ENCODE measurements at regions not wholly inside any gene's neighbourhood (a gene's known extent, or its start where the extent isn't known, plus 50 kb on each side); places are given as distances from the start of the nearest gene placed in this dataset.

DNA sequence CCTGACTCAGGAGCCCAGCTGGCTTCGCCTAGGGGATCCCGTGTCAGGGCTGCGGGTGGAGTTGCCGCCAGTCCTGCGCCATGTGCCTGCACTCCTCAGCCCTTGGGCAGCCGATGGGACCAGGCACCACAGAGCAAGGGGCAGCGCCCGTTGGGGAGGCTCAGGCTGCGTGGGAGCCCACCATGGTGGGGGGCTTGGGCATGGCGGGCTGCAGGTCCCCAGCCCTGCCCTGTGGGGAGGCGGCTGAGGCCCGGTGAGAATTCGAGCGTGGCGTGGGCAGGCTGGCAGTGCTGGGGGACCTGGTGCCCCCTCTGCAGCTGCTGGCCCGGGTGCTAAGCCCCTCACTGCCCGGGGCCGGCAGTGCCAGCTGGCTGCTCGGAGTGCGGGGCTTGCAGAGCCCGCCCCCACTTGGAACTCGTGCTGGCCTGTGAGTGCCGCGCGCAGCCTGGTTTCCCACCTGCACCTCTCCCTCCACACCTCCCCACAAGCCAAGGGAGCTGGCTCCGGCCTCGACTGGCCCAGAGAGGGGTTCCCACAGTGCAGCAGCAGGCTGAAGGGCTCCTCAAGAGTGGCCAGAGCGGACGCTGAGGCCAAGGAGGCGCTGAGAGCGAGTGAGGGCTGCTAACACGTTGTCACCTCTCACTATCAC is 135.1 kb upstream of the SEL1L start:
- intact Hi-C loops (cut with DNase I): no loop called here
- Histone ChIP-seq H3K4me3 (no peak overlapping the region), H3K27me3 (no peaks in the 10 kb centered on the region), H3K4me1 (no peaks in the 10 kb centered on the region), H3K36me3 (no peaks in the 10 kb centered on the region), H3K27ac (no peak overlapping the region), H3K9me3 (no peaks in the 10 kb centered on the region)
- DNase-seq (ENCODE audit: extremely low spot score in 2 of 2): no peak
- TF ChIP-seq POLR2A (IDR thresholded peaks at IDR 0.05) (no peak), POLR2AphosphoS5 (IDR thresholded peaks at IDR 0.05; ENCODE audit: insufficient read depth in 1 of 2, low read depth in 1 of 2) (no peak)
- TF ChIP-seq, protein P1, sequence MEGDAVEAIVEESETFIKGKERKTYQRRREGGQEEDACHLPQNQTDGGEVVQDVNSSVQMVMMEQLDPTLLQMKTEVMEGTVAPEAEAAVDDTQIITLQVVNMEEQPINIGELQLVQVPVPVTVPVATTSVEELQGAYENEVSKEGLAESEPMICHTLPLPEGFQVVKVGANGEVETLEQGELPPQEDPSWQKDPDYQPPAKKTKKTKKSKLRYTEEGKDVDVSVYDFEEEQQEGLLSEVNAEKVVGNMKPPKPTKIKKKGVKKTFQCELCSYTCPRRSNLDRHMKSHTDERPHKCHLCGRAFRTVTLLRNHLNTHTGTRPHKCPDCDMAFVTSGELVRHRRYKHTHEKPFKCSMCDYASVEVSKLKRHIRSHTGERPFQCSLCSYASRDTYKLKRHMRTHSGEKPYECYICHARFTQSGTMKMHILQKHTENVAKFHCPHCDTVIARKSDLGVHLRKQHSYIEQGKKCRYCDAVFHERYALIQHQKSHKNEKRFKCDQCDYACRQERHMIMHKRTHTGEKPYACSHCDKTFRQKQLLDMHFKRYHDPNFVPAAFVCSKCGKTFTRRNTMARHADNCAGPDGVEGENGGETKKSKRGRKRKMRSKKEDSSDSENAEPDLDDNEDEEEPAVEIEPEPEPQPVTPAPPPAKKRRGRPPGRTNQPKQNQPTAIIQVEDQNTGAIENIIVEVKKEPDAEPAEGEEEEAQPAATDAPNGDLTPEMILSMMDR (IDR thresholded peaks at IDR 0.05): no peak

DNA sequence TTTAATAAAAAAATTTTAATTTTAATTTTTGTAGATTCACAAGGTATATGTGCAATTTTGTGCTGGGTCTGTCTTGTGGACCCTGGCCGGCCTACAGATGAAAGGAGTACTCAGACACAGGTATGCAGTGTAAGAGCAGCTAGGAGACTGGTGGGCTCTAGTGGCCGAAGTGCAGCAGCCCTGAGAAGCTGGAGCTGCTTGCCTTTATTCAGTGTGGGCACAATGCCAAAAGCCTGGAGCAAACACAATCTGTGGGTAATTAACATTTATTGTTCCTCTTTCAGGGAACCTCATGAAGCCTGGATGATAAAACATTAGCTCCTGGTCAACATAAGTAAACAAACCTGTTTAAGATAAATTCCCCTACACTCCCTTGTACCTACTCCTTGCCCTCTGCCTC is 135.7 kb upstream of the SEL1L start:
- no peak overlapping the region for H3K4me3 ChIP-seq
- intact Hi-C loops (cut with DNase I): no loop called here

DNA sequence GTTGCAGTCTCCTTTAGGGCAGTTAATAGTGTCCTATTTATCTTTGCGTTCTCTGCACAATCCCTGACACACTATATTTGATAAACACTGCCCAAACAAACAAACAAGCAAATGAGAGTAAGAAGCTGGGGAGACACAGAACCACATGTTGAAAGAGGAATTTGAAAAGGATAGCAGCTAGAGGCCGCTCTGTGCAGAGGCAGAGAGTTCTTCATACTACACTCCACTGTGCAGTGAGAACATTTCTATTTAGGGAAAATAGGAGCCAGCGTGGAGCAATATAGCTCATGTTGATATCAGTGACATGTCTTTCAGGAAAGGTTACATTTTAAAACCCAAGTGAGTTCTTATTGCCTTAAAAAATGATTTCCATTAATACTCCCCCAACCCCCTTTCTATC is 140.3 kb upstream of the SEL1L start:
- Histone ChIP-seq H3K9me3 (no peaks in the 10 kb centered on the region), H3K4me1 (no peaks in the 10 kb centered on the region), H3K4me3 (no peak overlapping the region), H3K36me3 (no peaks in the 10 kb centered on the region), H3K27me3 (no peaks in the 10 kb centered on the region), H3K27ac (no peak overlapping the region)
- no peak for DNase-seq (ENCODE audit: extremely low spot score in 2 of 2)
- intact Hi-C loops (cut with DNase I): no loop called here
- TF ChIP-seq POLR2AphosphoS5 (IDR thresholded peaks at IDR 0.05; ENCODE audit: insufficient read depth in 1 of 2, low read depth in 1 of 2): no peak
- TF ChIP-seq, protein P1 (IDR thresholded peaks at IDR 0.05): no peak
- TF ChIP-seq POLR2A (IDR thresholded peaks at IDR 0.05): no peak

More for the DNA sequence above, 135.7 kb upstream of the SEL1L start:
- Histone ChIP-seq H3K9me3 (no peaks in the 10 kb centered on the region), H3K27me3 (no peaks in the 10 kb centered on the region), H3K4me1 (no peaks in the 10 kb centered on the region), H3K36me3 (no peaks in the 10 kb centered on the region), H3K27ac (no peak overlapping the region)
- no peak for DNase-seq (ENCODE audit: extremely low spot score in 2 of 2)
- TF ChIP-seq, protein P1 (IDR thresholded peaks at IDR 0.05): no peak
- TF ChIP-seq POLR2AphosphoS5 (IDR thresholded peaks at IDR 0.05; ENCODE audit: insufficient read depth in 1 of 2, low read depth in 1 of 2) (no peak), POLR2A (IDR thresholded peaks at IDR 0.05) (no peak)

DNA sequence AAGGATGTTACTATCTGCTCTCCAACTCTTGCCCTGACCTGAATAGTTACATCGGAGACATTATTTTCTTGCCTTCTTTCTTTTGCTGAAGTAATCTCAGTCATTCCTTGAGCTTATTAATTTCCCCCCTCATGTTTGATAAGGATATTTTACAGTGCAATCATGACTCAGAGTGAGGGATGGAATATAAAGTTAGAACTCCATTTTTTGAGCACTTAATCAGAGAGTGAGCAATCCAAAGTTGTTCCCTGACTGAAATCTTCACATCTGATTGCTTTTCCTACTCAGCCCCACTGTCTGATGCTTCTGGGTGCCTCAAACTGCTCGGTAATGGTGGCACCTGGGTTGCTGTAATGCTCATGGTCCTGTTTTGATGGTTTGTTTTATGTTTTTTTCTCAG is 142.7 kb upstream of the SEL1L start:
- TF ChIP-seq POLR2AphosphoS5 (IDR thresholded peaks at IDR 0.05; ENCODE audit: insufficient read depth in 1 of 2, low read depth in 1 of 2) (no peak), POLR2A (IDR thresholded peaks at IDR 0.05) (no peak)
- TF ChIP-seq, protein P1 (IDR thresholded peaks at IDR 0.05): no peak
- Histone ChIP-seq H3K36me3 (no peaks in the 10 kb centered on the region), H3K27ac (no peak overlapping the region), H3K4me1 (no peaks in the 10 kb centered on the region), H3K9me3 (no peaks in the 10 kb centered on the region), H3K4me3 (no peak overlapping the region), H3K27me3 (no peaks in the 10 kb centered on the region)
- no peak for DNase-seq (ENCODE audit: extremely low spot score in 2 of 2)
- intact Hi-C loops (cut with DNase I): no loop called here

DNA sequence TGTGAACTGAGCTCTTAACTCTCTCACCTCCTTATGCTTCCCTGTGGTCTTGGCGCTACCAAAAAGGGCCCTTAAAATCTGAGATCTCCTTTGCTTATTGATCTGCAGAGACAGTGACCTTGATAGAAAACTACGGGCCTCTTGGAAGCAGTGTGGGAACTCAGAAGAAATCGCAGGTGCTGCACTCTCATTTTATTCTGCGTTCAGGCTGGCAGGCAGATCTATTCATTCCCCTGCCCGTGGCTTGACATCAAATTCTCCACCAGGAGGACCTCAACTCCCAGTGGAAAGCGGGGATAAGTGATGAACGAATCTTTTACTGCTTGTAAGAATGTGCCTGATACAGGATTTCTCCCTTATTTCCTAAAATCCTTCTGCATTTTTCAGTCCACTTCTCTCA is 143.2 kb upstream of the SEL1L start:
- no peak overlapping the region for H3K27ac ChIP-seq
- DNase-seq (ENCODE audit: extremely low spot score in 2 of 2): no peak
- H3K4me3 ChIP-seq: no peak overlapping the region
- no peak for TF ChIP-seq POLR2A (IDR thresholded peaks at IDR 0.05)
- H3K9me3 ChIP-seq: no peaks in the 10 kb centered on the region
- no peaks in the 10 kb centered on the region for H3K36me3 ChIP-seq
- no peaks in the 10 kb centered on the region for H3K27me3 ChIP-seq
- intact Hi-C loops (cut with DNase I): no loop called here
- no peaks in the 10 kb centered on the region for H3K4me1 ChIP-seq

Data from vagina (tissue), 2 donors.